ENCODE measurements at regions not wholly inside any gene's neighbourhood (a gene's known extent, or its start where the extent isn't known, plus 50 kb on each side); places are given as distances from the start of the nearest gene placed in this dataset.
"Not testable (repeated sequence)": the region's sequence is repeated elsewhere in the genome, so short reads cannot be mapped to it uniquely, and the experiment has no call there.

GRCh38 chr16:29094729-29095624 lies 110.1 kb downstream of the LAT start:
- not testable (repeated sequence) for DNase-seq (ENCODE audit: extremely low read depth, low read depth)

- DNase-seq (ENCODE audit: extremely low read depth, low read depth) = not testable (repeated sequence)
Observed at GRCh38 chr16:29094325-29094724, 109.5 kb downstream of the LAT start.

- DNase-seq (ENCODE audit: extremely low read depth, low read depth) = not testable (repeated sequence)
Observed at GRCh38 chr16:29089679-29090078, 104.8 kb downstream of the LAT start.

GRCh38 chr16:29087673-29088072 lies 102.8 kb downstream of the LAT start:
- not testable (repeated sequence) for DNase-seq (ENCODE audit: extremely low read depth, low read depth)

- not testable (repeated sequence) for DNase-seq (ENCODE audit: extremely low read depth, low read depth)
Observed at GRCh38 chr16:29081829-29082639, 97.2 kb downstream of the LAT start.

- DNase-seq (ENCODE audit: extremely low read depth, low read depth) = not testable (repeated sequence)
Observed at GRCh38 chr16:29074554-29075402, 89.9 kb downstream of the LAT start.

GRCh38 chr16:29062235-29062634 lies 77.4 kb downstream of the LAT start:
- not testable (repeated sequence) for DNase-seq (ENCODE audit: extremely low read depth, low read depth)

- DNase-seq (ENCODE audit: extremely low read depth, low read depth) = not testable (repeated sequence)
Observed at GRCh38 chr16:29061467-29061921, 76.6 kb downstream of the LAT start.

GRCh38 chr16:29060022-29060810 lies 75.4 kb downstream of the LAT start:
- DNase-seq (ENCODE audit: extremely low read depth, low read depth) = not testable (repeated sequence)

GRCh38 chr16:29059575-29059974 lies 74.7 kb downstream of the LAT start:
- DNase-seq (ENCODE audit: extremely low read depth, low read depth) = not testable (repeated sequence)

Small RNA genes in the stretch of these regions (small RNA-seq; reads per million reads assigned to genes)
- gene AC025279.1 = 0 reads per million in 2 experiments
- 0 reads per million in 2 experiments for gene SNX29P2

Measured in NCI-H460 (cell line).